ENCODE measurements at regions not wholly inside any gene's neighbourhood (a gene's known extent, or its start where the extent isn't known, plus 50 kb on each side); places are given as distances from the start of the nearest gene placed in this dataset.

GRCh38 chr10:57986422-57986821, 281.3 kb downstream of the IPMK start:
- ChIA-PET CTCF (no interaction called here), POLR2A (no interaction called here)
- Mint-ChIP-seq H3K4me3 (ENCODE audit: unreplicated experiment) (no peak overlapping the region), H3K27ac (ENCODE audit: unreplicated experiment) (no peak overlapping the region), H3K27me3 (ENCODE audit: insufficient read depth, unreplicated experiment) (peaks cover 2% of the 10 kb centered on the region), H3K4me1 (ENCODE audit: low read depth, unreplicated experiment) (peaks cover 16% of the 10 kb centered on the region), H3K9me3 (ENCODE audit: unreplicated experiment) (no peaks in the 10 kb centered on the region), H3K36me3 (ENCODE audit: insufficient read depth, unreplicated experiment) (no peaks in the 10 kb centered on the region)
- H3K9me3 ChIP-seq: no peaks in the 10 kb centered on the region
- H3K27me3 ChIP-seq (replicated peaks; ENCODE audit: control insufficient read depth, insufficient read depth, low read length): no peaks in the 10 kb centered on the region
- H3K4me3 ChIP-seq (ENCODE audit: low read depth, low read length): no peak overlapping the region
- BruUV-seq (replicated peaks): no TSS peak
- TF ChIP-seq CTCF (IDR thresholded peaks at IDR 0.05; ENCODE audit: insufficient read depth in 1 of 2, low read depth in 1 of 2, low read length in 1 of 2, severe bottlenecking in 1 of 2, unreplicated experiment in 1 of 2): no peak
- DNase-seq: no peak
- H3K36me3 ChIP-seq (ENCODE audit: control insufficient read depth, insufficient read depth, low read length): no peaks in the 10 kb centered on the region
- intact Hi-C loops (cut with micrococcal nuclease; ENCODE audit: unreplicated experiment): no loop called here
- H3K4me1 ChIP-seq: peaks cover 16% of the 10 kb centered on the region

GRCh38 chr10:57983281-57983791, 284.4 kb downstream of the IPMK start:
- Mint-ChIP-seq H3K9me3 (ENCODE audit: unreplicated experiment) (peaks cover 7% of the 10 kb centered on the region), H3K4me1 (ENCODE audit: low read depth, unreplicated experiment) (peaks cover 28% of the 10 kb centered on the region), H3K36me3 (ENCODE audit: insufficient read depth, unreplicated experiment) (no peaks in the 10 kb centered on the region), H3K4me3 (ENCODE audit: unreplicated experiment) (no peak overlapping the region), H3K27ac (ENCODE audit: unreplicated experiment) (peak overlapping the region; percentile 48), H3K27me3 (ENCODE audit: insufficient read depth, unreplicated experiment) (no peaks in the 10 kb centered on the region)
- no peak for TF ChIP-seq CTCF (IDR thresholded peaks at IDR 0.05; ENCODE audit: insufficient read depth in 1 of 2, low read depth in 1 of 2, low read length in 1 of 2, severe bottlenecking in 1 of 2, unreplicated experiment in 1 of 2)
- BruUV-seq (replicated peaks): no TSS peak
- CTCF ChIA-PET: no interaction called here
- no peak for DNase-seq
- Histone ChIP-seq H3K4me3 (ENCODE audit: low read depth, low read length) (no peak overlapping the region), H3K36me3 (ENCODE audit: control insufficient read depth, insufficient read depth, low read length) (no peaks in the 10 kb centered on the region), H3K27me3 (replicated peaks; ENCODE audit: control insufficient read depth, insufficient read depth, low read length) (no peaks in the 10 kb centered on the region), H3K9me3 (no peaks in the 10 kb centered on the region), H3K4me1 (peaks cover 26% of the 10 kb centered on the region)
- intact Hi-C loops (cut with micrococcal nuclease; ENCODE audit: unreplicated experiment): loop anchor here (2.0 kb wide), 1 partner anchor 287 kb away; no protein-coding TSS in a partner anchor
- POLR2A ChIA-PET: no interaction called here

DNA sequence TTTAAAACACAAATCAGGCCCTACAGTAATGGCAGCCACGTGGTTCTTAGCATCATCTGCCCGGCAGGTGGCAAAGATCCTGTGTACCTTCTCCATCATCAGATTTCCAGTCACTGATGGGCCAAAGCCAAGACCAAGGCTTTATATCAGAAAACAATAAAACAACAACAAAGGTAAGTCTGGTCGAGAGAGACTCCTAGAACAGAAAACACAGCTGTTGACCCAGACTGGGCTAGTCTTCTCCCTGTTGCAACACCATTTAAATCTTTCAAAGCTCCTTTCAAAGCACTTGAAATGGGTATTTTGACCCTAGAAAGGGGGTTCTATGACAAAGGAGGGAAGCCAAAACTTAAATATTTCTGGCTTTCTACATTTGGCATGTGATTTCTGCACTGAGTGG, 285.6 kb downstream of the IPMK start:
- Mint-ChIP-seq H3K4me3 (ENCODE audit: unreplicated experiment) (no peak overlapping the region), H3K36me3 (ENCODE audit: insufficient read depth, unreplicated experiment) (no peaks in the 10 kb centered on the region), H3K9me3 (ENCODE audit: unreplicated experiment) (peaks cover 19% of the 10 kb centered on the region), H3K4me1 (ENCODE audit: low read depth, unreplicated experiment) (peaks cover 40% of the 10 kb centered on the region), H3K27ac (ENCODE audit: unreplicated experiment) (no peak overlapping the region), H3K27me3 (ENCODE audit: insufficient read depth, unreplicated experiment) (no peaks in the 10 kb centered on the region)
- no peak for DNase-seq
- Histone ChIP-seq H3K27me3 (replicated peaks; ENCODE audit: control insufficient read depth, insufficient read depth, low read length) (no peaks in the 10 kb centered on the region), H3K9me3 (no peaks in the 10 kb centered on the region), H3K4me3 (ENCODE audit: low read depth, low read length) (no peak overlapping the region), H3K4me1 (peaks cover 34% of the 10 kb centered on the region), H3K36me3 (ENCODE audit: control insufficient read depth, insufficient read depth, low read length) (no peaks in the 10 kb centered on the region)
- ChIA-PET CTCF (no interaction called here), POLR2A (no interaction called here)
- intact Hi-C loops (cut with micrococcal nuclease; ENCODE audit: unreplicated experiment): loop anchor here (2.0 kb wide), 1 partner anchor 285 kb away; no protein-coding TSS in a partner anchor
- BruUV-seq (replicated peaks): no TSS peak
- TF ChIP-seq CTCF (IDR thresholded peaks at IDR 0.05; ENCODE audit: insufficient read depth in 1 of 2, low read depth in 1 of 2, low read length in 1 of 2, severe bottlenecking in 1 of 2, unreplicated experiment in 1 of 2): no peak

Data from Caco-2 (cell line).